Testis (tissue), 2 donors: ENCODE measurements at regions not wholly inside any gene's neighbourhood (a gene's known extent, or its start where the extent isn't known, plus 50 kb on each side); places are given as distances from the start of the nearest gene placed in this dataset.

Experiments used
- DNase-seq: peaks from one replicate; pipeline ENCODE4 v3.0.0-alpha.2; 2019
- H3K27ac ChIP-seq, 2 donors: fragments of 200-600 bp; sonication (generic); one replicate each; pipeline ENCODE4 v1.5.1; 2019
- H3K27me3 ChIP-seq: fragments of 200-600 bp; sonication (generic); one replicate; pipeline ENCODE4 v1.5.1; 2019
- H3K36me3 ChIP-seq: fragments of 200-600 bp; sonication (generic); one replicate; pipeline ENCODE4 v1.5.1; 2017; ENCODE audit warnings: low read depth; ENCODE audit errors: missing control alignments
- H3K4me1 ChIP-seq: fragments of 200-600 bp; sonication (generic); one replicate; pipeline ENCODE4 v1.5.1; 2019
- H3K4me3 ChIP-seq, 2 donors: fragments of 200-600 bp; sonication (generic); one replicate each; pipeline ENCODE4 v1.5.1; 2017 to 2019
- H3K9me3 ChIP-seq: fragments of 200-600 bp; sonication (generic); one replicate; pipeline ENCODE4 v1.5.1; 2017
- CTCF ChIP-seq, 3 experiments: fragments of 450-650 bp in 2 of 3; fragments of 200-600 bp in 1 of 3; sonication (generic) in 1 of 3; IDR thresholded peaks; one replicate each; pipeline ENCODE4 v1.5.1; 2016 to 2019; ENCODE audit warnings: antibody characterized with exemption in 3 of 3, mild to moderate bottlenecking in 2 of 3, moderate library complexity in 1 of 3
- POLR2A ChIP-seq: fragments of 450-650 bp; IDR thresholded peaks from one replicate; pipeline ENCODE4 v1.6.1; 2017; ENCODE audit warnings: antibody characterized with exemption, mild to moderate bottlenecking, moderate library complexity
- WGBS, 2 donors: methylation state at CpG; one replicate each; pipeline ENCODE4 v1.1.5; 2018; 5-methylcytosine and 5-hydroxymethylcytosine counted together
- intact Hi-C: fragments of 100-400 bp; cut with DNase I; formaldehyde crosslinking; loops from one replicate; pipeline ENCODE4 v1.15.1; 2023; ENCODE audit warnings: low total_unique reads

DNA sequence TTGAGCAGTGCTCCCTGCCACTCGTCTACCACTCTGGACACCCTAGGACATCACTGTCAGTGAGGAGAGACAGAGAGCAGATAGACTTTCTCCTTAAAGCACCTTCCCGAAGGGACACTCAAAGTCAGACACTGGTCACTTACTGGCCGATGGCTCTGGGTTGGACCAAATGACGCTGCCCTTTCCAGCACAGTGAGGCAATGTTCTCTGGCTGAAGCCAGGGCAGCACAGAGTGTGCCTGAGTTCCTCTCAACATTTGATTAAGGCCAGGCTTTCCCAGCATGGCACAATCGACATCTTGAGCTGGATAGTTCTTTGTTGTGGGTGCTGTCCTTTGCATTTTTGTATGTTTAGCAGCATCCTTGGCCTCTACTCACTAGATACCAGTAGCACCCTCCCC, 206.2 kb downstream of the CSNK2A3 start:
- peaks cover 17% of the 10 kb centered on the region for H3K4me1 ChIP-seq
- DNase-seq, result no peak
- no peak for TF ChIP-seq POLR2A
- TF ChIP-seq CTCF (IDR thresholded peaks at IDR 0.05), result no peak
- intact Hi-C loops, result no loop called here
- no peaks in the 10 kb centered on the region for H3K36me3 ChIP-seq
- no peaks in the 10 kb centered on the region for H3K27me3 ChIP-seq
- 80 to 82% methylated on average over 4 to 5 of the region's 5 CpGs for WGBS, 2 donors
- H3K27ac ChIP-seq, result no peak overlapping the region
- no peaks in the 10 kb centered on the region for H3K9me3 ChIP-seq
- no peak overlapping the region for H3K4me3 ChIP-seq

- H3K4me3 ChIP-seq, result no peak overlapping the region
- H3K9me3 ChIP-seq, result no peaks in the 10 kb centered on the region
- TF ChIP-seq POLR2A (no peak), CTCF (IDR thresholded peaks at IDR 0.05) (no peak)
- H3K4me1 ChIP-seq, result peaks cover 20% of the 10 kb centered on the region
- DNase-seq, result no peak
- WGBS, 2 donors, result 80 to 96% methylated on average over 5 to 6 of the region's 6 CpGs
- no peak overlapping the region for H3K27ac ChIP-seq
- intact Hi-C loops, result no loop called here
- no peaks in the 10 kb centered on the region for H3K36me3 ChIP-seq
- H3K27me3 ChIP-seq, result no peaks in the 10 kb centered on the region
Measured at GRCh38 chr11:11143849-11144248, 209.2 kb downstream of the CSNK2A3 start.

GRCh38 chr11:11142430-11142829, 210.6 kb downstream of the CSNK2A3 start:
- H3K4me1 ChIP-seq, result peaks cover 16% of the 10 kb centered on the region
- H3K36me3 ChIP-seq, result no peaks in the 10 kb centered on the region
- peak overlapping the region; percentile 28 to 64 for H3K27ac ChIP-seq
- no peak for TF ChIP-seq POLR2A
- TF ChIP-seq CTCF (IDR thresholded peaks at IDR 0.05), result no peak
- WGBS, 2 donors, result 43 to 44% methylated on average over 4 of the region's 4 CpGs
- H3K9me3 ChIP-seq, result no peaks in the 10 kb centered on the region
- intact Hi-C loops, result no loop called here
- H3K27me3 ChIP-seq, result no peaks in the 10 kb centered on the region
- DNase-seq, result peak; percentile 25
- H3K4me3 ChIP-seq, result no peak overlapping the region

GRCh38 chr11:11141065-11141464, 212.0 kb downstream of the CSNK2A3 start:
- H3K4me3 ChIP-seq, result no peak overlapping the region
- DNase-seq, result no peak
- H3K27me3 ChIP-seq, result no peaks in the 10 kb centered on the region
- no peak for TF ChIP-seq POLR2A
- TF ChIP-seq CTCF (IDR thresholded peaks at IDR 0.05), result no peak
- peaks cover 16% of the 10 kb centered on the region for H3K4me1 ChIP-seq
- WGBS, 2 donors, result 46 to 61% methylated on average over 1 of the region's 1 CpG
- H3K36me3 ChIP-seq, result no peaks in the 10 kb centered on the region
- H3K27ac ChIP-seq, result no peak overlapping the region
- intact Hi-C loops, result no loop called here
- no peaks in the 10 kb centered on the region for H3K9me3 ChIP-seq

DNA sequence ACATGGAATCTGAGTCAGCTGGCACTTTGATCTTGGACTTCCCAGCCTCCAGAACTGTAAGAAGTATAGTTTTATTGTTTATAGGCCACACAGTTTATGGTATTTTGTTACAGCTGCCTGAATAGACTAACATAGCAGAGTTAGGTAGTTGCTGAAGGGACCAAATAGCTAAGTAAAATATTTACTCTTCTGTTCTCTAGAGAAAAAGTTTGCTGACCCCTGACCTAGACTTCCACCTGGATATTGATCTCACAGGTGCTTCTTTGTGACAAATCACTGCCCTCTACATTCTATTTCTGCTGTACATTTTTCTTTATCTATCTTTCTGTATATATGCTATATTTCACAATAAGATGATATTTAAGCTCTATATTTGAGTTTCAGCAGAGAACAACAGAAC, 212.5 kb downstream of the CSNK2A3 start:
- H3K27me3 ChIP-seq, result no peaks in the 10 kb centered on the region
- H3K9me3 ChIP-seq, result no peaks in the 10 kb centered on the region
- peaks cover 16% of the 10 kb centered on the region for H3K4me1 ChIP-seq
- H3K27ac ChIP-seq, result no peak overlapping the region
- no peaks in the 10 kb centered on the region for H3K36me3 ChIP-seq
- H3K4me3 ChIP-seq, result no peak overlapping the region
- no peak for TF ChIP-seq CTCF (IDR thresholded peaks at IDR 0.05)
- DNase-seq, result no peak
- intact Hi-C loops, result no loop called here
